AG04450 (cell line): ENCODE measurements at regions not wholly inside any gene's neighbourhood (a gene's known extent, or its start where the extent isn't known, plus 50 kb on each side); places are given as distances from the start of the nearest gene placed in this dataset.

Experiments used
- CTCF ChIA-PET: fragments of 300-600, 350-600 bp; formaldehyde crosslinking; extraction: SDS; loops from one replicate; lab custom pipeline; 2022; ENCODE audit warnings: antibody characterized with exemption, inconsistent platforms; lab: Charles Lee
- POLR2A ChIA-PET: fragments of 350-600 bp; formaldehyde crosslinking; extraction: SDS; loops from one replicate; lab custom pipeline; 2021; ENCODE audit warnings: antibody characterized with exemption, inconsistent platforms; lab: Yijun Ruan, JAX
- DNase-seq: peaks from one replicate; pipeline ENCODE4 v3.0.0-alpha.2; 2011; ENCODE audit warnings: low read depth, low spot score
- H3K27ac ChIP-seq: one replicate; pipeline ENCODE4 v1.5.1; 2012; ENCODE audit warnings: low read depth, low read length, control low read depth
- H3K27me3 ChIP-seq: one replicate; pipeline ENCODE4 v1.6.0; 2012; ENCODE audit warnings: low read length; ENCODE audit not compliant: control insufficient read depth, insufficient read depth
- H3K4me3 ChIP-seq: 2 replicates; pipeline ENCODE4 v1.5.1; 2011; ENCODE audit warnings: mild to moderate bottlenecking, low read depth, low read length, control low read depth
- H3K9me3 ChIP-seq: 2 replicates; pipeline ENCODE4 v1.5.1; 2012; ENCODE audit warnings: low read length; ENCODE audit not compliant: control insufficient read depth, insufficient read depth
- TF ChIP-seq, protein P1 (sequence below): IDR thresholded peaks from 2 replicates; pipeline ENCODE4 v1.5.1; 2011; ENCODE audit warnings: low read depth, low read length, control low read depth, inconsistent platforms

DNA sequence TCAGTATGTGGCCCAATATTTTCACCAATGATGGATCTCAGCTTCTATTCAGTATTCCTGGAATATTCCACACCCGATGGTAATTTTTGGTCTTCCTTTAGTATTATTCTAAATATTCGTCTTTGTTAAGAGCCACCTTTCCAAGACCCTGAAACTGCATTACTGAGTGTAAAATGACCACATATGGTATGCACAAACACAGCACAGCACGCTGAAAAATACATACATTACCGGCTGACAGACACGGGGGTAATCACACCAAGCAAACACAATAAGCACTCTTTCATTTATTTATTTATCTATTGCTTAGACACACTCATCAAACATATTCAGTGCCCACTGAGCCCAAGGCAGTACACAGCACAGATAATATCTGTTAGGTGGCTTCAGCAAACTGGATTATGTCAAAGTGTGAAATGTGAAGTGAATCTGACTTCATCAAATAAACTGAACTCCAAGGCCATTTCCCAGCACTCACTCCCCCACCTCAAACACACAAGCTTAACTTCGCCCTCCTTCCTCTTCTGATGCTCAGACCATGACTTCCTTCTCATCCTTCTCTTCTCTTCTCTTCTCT is 1637.8 kb upstream of the C9orf72 start:
- Histone ChIP-seq H3K27ac (no peak overlapping the region), H3K27me3 (peaks cover 18% of the 10 kb centered on the region), H3K9me3 (no peaks in the 10 kb centered on the region), H3K4me3 (no peak overlapping the region)
- POLR2A ChIA-PET = no interaction called here
- CTCF ChIA-PET = no interaction called here
- DNase-seq = no peak
- TF ChIP-seq, protein P1, sequence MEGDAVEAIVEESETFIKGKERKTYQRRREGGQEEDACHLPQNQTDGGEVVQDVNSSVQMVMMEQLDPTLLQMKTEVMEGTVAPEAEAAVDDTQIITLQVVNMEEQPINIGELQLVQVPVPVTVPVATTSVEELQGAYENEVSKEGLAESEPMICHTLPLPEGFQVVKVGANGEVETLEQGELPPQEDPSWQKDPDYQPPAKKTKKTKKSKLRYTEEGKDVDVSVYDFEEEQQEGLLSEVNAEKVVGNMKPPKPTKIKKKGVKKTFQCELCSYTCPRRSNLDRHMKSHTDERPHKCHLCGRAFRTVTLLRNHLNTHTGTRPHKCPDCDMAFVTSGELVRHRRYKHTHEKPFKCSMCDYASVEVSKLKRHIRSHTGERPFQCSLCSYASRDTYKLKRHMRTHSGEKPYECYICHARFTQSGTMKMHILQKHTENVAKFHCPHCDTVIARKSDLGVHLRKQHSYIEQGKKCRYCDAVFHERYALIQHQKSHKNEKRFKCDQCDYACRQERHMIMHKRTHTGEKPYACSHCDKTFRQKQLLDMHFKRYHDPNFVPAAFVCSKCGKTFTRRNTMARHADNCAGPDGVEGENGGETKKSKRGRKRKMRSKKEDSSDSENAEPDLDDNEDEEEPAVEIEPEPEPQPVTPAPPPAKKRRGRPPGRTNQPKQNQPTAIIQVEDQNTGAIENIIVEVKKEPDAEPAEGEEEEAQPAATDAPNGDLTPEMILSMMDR = no peak

DNA sequence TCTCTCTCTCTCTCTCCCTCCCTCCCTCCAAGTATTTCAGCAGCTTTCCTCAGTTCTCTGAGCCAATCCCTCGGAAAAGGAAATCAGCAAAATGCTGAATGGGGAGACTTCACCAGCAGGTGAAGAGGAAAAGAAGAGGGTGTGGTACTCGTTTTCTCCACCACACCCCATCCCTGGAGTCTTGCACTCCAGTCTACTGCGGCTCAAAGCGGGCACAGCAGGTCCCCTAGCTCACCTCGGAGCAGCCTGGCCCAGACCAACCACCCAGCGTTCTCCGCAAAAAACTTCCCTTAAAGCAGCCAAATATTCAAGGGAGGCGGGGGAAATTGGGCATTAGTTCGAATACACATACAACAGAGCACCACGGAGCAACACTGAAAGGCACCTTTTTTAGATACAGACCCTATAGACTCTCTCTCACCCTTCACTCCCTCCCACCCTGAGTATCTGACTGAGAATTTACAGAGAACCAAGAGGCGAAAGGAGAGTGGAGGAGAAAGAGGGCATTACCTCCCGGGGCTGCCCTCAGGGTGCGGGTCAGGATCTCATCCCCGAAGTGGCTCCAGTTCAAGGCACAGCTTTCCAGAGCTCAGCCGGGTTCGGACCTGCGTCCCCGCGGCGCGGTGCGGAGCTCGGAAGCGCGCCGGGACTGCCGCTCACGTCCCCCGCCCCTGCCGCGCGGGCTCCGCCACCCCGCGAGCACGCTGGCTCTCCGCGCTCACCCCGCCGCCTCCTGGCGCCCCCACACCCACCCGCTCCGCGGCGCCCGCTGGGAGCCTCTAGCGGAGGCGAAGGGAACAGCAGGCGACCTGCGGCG is 1638.5 kb upstream of the C9orf72 start:
- H3K27ac ChIP-seq = no peak overlapping the region
- CTCF ChIA-PET = interaction anchor here (0.5 to 1.0 kb wide), 4 partner anchors 9 to 171 kb away, joined by 3 to 5 read pairs (median 4); no protein-coding TSS in a partner anchor
- POLR2A ChIA-PET = no interaction called here
- DNase-seq = no peak
- no peak overlapping the region for H3K4me3 ChIP-seq
- TF ChIP-seq, protein P1 = peak; percentile 39
- no peaks in the 10 kb centered on the region for H3K9me3 ChIP-seq
- peaks cover 18% of the 10 kb centered on the region for H3K27me3 ChIP-seq

DNA sequence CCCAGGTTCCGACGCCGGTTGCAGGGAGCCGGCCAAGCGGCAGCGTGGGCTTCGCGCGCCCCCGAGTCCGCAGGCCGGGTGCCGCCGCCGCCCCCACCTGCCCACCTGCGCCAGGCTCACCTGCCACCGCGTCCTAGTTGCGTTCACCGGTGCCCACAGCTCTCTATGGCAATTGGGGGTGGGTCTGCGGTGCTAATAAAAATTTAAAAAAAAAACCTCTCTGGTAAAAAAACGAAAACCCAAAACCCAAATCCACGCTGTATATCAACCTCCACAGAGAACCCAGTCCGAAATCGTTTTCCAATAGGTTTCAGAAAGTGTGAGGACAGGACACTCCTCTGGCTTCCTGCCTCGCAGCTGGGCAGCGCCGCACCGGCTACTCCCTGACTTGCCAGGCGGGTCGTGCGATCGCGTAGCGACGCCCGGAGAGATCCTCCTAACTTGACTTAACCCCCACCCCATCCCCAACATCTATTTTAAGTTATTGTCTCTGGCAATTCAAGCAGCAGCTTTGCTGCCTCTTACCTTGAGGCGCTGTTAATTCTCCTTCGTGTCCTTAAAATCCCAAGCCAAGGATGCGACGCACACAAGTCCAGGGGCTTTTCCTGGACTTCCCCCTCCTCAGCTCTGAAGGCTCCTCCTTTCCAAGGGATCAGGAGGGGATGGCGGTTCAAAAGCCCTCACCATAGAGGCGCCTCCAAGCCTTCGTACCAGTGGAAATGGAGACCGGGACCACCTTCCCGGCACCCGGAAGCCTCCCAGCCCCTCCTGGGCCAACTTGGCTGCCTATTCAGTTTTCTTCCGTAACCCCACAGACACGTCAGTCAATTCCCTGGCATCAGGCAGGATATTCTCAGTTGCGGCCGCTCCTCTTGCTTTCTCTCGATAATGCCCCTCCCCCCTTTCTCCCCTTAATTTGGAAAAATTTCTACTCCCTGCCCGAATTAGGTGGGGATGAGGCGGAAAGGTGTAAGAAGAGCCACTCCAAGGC is 1639.4 kb upstream of the C9orf72 start:
- TF ChIP-seq, protein P1 = no peak
- ChIA-PET POLR2A (no interaction called here), CTCF (interaction anchor here (0.6 to 1.0 kb wide), 3 partner anchors 10 to 172 kb away, joined by 3 to 5 read pairs (median 4); no protein-coding TSS in a partner anchor)
- Histone ChIP-seq H3K27ac (no peak overlapping the region), H3K4me3 (no peak overlapping the region), H3K27me3 (peaks cover 18% of the 10 kb centered on the region), H3K9me3 (no peaks in the 10 kb centered on the region)
- no peak for DNase-seq

DNA sequence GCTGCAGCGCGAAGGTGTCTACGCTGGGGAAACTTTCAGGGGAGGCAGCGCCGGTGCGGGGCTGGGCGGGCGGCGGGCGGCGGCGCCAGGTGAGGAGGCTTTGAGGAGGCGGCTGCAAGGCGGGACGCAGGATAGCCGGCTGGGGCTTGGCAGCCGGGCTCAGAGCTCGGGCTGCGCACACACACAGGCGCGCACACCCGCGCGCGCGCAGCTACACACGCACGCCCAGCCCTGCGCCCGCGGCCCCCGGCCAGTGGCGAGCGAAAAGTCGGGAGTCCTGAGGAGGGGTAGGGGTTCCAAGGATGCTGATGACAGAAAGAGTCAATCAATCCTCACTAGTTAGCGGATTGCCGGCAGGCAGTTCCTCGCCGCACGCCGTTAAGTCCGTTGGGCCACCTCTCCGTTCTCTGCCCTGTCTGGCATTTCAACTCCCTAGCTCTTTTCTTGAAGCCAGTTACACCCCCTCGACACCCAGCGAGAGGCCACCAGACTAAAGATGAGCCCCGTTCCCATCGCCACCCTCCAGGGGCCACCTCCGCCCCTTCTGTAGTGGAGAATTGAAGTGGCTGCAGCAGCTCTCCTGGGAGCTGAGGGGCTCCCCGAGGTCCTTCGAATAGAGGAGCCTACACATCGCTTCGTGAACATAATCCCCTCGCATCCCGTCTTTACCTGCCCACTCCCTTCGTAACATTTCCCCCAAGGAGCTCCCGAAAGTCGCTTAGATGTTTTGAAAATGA is 1640.3 kb upstream of the C9orf72 start, which contains the start of gene LINGO2:
LINGO2 (minus strand) TSS at position 185 of the 737 bp plus-strand sequence.
- H3K9me3 ChIP-seq = no peaks in the 10 kb centered on the region
- H3K27me3 ChIP-seq = peaks cover 18% of the 10 kb centered on the region
- H3K27ac ChIP-seq = no peak within 1 kb of the TSS
- ChIA-PET CTCF (no interaction called here), POLR2A (no interaction called here)
- no peak for DNase-seq
- no peak within 1 kb of the TSS for H3K4me3 ChIP-seq
- TF ChIP-seq, protein P1 = no peak
